A549 (cell line): ENCODE measurements at regions not wholly inside any gene's neighbourhood (a gene's known extent, or its start where the extent isn't known, plus 50 kb on each side); places are given as distances from the start of the nearest gene placed in this dataset.

Source experiments
- ATAC-seq, 2 experiments: fragments of 200-7000 bp in 1 of 2; fragments of >200 bp in 1 of 2; cut with Nextera tagmentation in 1 of 2; cut with Tn5 transposase in 1 of 2; 3 replicates each; pipeline versions ENCODE4 v1.8.0 to v1.9.1; 2018 to 2020; ENCODE audit warnings: mild to moderate bottlenecking in 1 of 2, moderate library complexity in 1 of 2
- CTCF ChIA-PET: fragments of 300-600 bp; sonication (Branson Sonifier 250); formaldehyde crosslinking; extraction: SDS; loops from one replicate; lab custom pipeline; 2021; ENCODE audit warnings: antibody characterized with exemption, inconsistent platforms; lab: Yijun Ruan, JAX
- POLR2A ChIA-PET: fragments of 350-600 bp; formaldehyde crosslinking; extraction: SDS; loops from one replicate; lab custom pipeline; 2021; ENCODE audit warnings: antibody characterized with exemption, inconsistent platforms; lab: Yijun Ruan, JAX
- DNase-seq, 2 experiments: peaks; one replicate each; pipeline versions ENCODE4 v3.0.0 to v3.0.0-alpha.2; 2011 to 2016; ENCODE audit warnings: low read depth in 1 of 2, low spot score in 1 of 2
- FAIRE-seq: peaks from 2 replicates; lab custom pipeline; 2011; peaks lifted over from hg19 to GRCh38; lab: Jason Lieb, UNC
- H3K27ac ChIP-seq, 2 experiments: fragments of >200 bp; sonication (Bioruptor Twin); formaldehyde crosslinking; 3 replicates each; pipeline ENCODE4 v1.5.1; 2016 to 2017
- H3K4me1 ChIP-seq: fragments of >200 bp; sonication (Bioruptor Twin); formaldehyde crosslinking; 3 replicates; pipeline ENCODE4 v1.6.1; 2016
- H3K4me2 ChIP-seq: fragments of >200 bp; sonication (Bioruptor Twin); formaldehyde crosslinking; 3 replicates; pipeline ENCODE4 v1.6.1; 2016
- H3K4me3 ChIP-seq: fragments of >200 bp; sonication (Bioruptor Twin); formaldehyde crosslinking; 3 replicates; pipeline ENCODE4 v1.5.1; 2016
- H3K9me3 ChIP-seq: fragments of >200 bp; sonication (Bioruptor Twin); formaldehyde crosslinking; 3 replicates; pipeline ENCODE4 v1.6.1; 2016
- CHD2 ChIP-seq: fragments of 150-350 bp; IDR thresholded peaks from 2 replicates; pipeline ENCODE4 v1.6.1; 2014; ENCODE audit warnings: low read length; ENCODE audit not compliant: partially characterized antibody
- EHF ChIP-seq: fragments of 250-450 bp; sonication (Bioruptor Pico); IDR thresholded peaks from 2 replicates; pipeline ENCODE4 v1.5.0; 2020; ENCODE audit warnings: mild to moderate bottlenecking
- ESRRA ChIP-seq: fragments of 150-350 bp; IDR thresholded peaks from 2 replicates; pipeline ENCODE4 v1.6.1; 2014; ENCODE audit warnings: mild to moderate bottlenecking, low read length, borderline replicate concordance
- FOXS1 ChIP-seq: fragments of 250-450 bp; sonication (Bioruptor Pico); IDR thresholded peaks from 2 replicates; pipeline ENCODE4 v1.5.0; 2020; ENCODE audit warnings: mild to moderate bottlenecking, moderate library complexity
- KDM5A ChIP-seq: fragments of 200-600 bp; sonication (generic); IDR thresholded peaks from 2 replicates; pipeline ENCODE4 v1.6.1; 2016; ENCODE audit warnings: antibody characterized with exemption, mild to moderate bottlenecking
- MAX ChIP-seq: IDR thresholded peaks from 2 replicates; pipeline ENCODE4 v1.6.1; 2012
- MAZ ChIP-seq: fragments of 150-350 bp; IDR thresholded peaks from 2 replicates; pipeline ENCODE4 v1.6.1; 2014; ENCODE audit warnings: antibody characterized with exemption, low read depth, low read length, borderline replicate concordance
- NR3C1 ChIP-seq: fragments of >200 bp; sonication (Bioruptor Twin); formaldehyde crosslinking; IDR thresholded peaks from 3 replicates; pipeline ENCODE4 v1.6.1; 2017
- RAD21 ChIP-seq, 2 experiments: fragments of >200 bp in 1 of 2; sonication (Bioruptor Twin) in 1 of 2; formaldehyde crosslinking in 1 of 2; IDR thresholded peaks in 1 of 2; conservative IDR thresholded peaks in 1 of 2; 2 replicates in 1 of 2; 3 replicates in 1 of 2; pipeline ENCODE4 v1.6.1; 2012 to 2018; ENCODE audit warnings: inconsistent platforms in 1 of 2
- TP53 ChIP-seq: fragments of 250-450 bp; sonication (Bioruptor Pico); IDR thresholded peaks from 2 replicates; pipeline ENCODE4 v1.5.0; 2021; ENCODE audit warnings: mild to moderate bottlenecking, moderate library complexity
- ZSCAN20 ChIP-seq: fragments of 250-450 bp; sonication (Bioruptor Pico); IDR thresholded peaks from 2 replicates; pipeline ENCODE4 v1.8.0; 2022; ENCODE audit warnings: mild to moderate bottlenecking, moderate library complexity
- WGBS: methylation state at CpG from one replicate; pipeline ENCODE4 v1.1.6; 2017; ENCODE audit errors: missing lambda C conversion rate; 5-methylcytosine and 5-hydroxymethylcytosine counted together
- TF ChIP-seq, protein P1 (sequence below): IDR thresholded peaks from 2 replicates; pipeline ENCODE4 v1.6.1; 2012
- TF ChIP-seq, protein P2 (sequence below): fragments of 250-450 bp; sonication (Bioruptor Pico); IDR thresholded peaks from 2 replicates; pipeline ENCODE4 v1.5.0; 2021; ENCODE audit warnings: mild to moderate bottlenecking, moderate library complexity, borderline replicate concordance
- TF ChIP-seq, protein P3 (sequence below): fragments of >200 bp; sonication (Bioruptor Twin); formaldehyde crosslinking; IDR thresholded peaks from 3 replicates; pipeline ENCODE4 v1.5.1; 2016
- TF ChIP-seq, protein P4 (sequence below): fragments of 200-600 bp; sonication (generic); IDR thresholded peaks from 2 replicates; pipeline ENCODE4 v1.6.1; 2016; ENCODE audit warnings: antibody characterized with exemption, mild to moderate bottlenecking, moderate library complexity

GRCh38 chr6:104531646-104532045, 328.1 kb downstream of the HACE1 start:
- Histone ChIP-seq H3K9me3 (no peaks in the 10 kb centered on the region), H3K4me2 (no peak overlapping the region), H3K4me1 (no peaks in the 10 kb centered on the region), H3K4me3 (no peak overlapping the region), H3K27ac (no peak overlapping the region)
- ChIA-PET POLR2A (no interaction called here), CTCF (interaction anchor here (1.0 kb wide), 1 partner anchor 9 kb away, joined by 4 read pairs; no protein-coding TSS in a partner anchor)
- DNase-seq (no peak), ATAC-seq (no peak)
- WGBS = 92% methylated on average over 1 of the region's 1 CpG
- TF ChIP-seq KDM5A (no peak), FOXS1 (no peak), MAZ (no peak), MAX (no peak), CHD2 (no peak), ZSCAN20 (no peak), TP53 (no peak), RAD21 (conservative IDR thresholded peaks at IDR 0.05 in 1 of 2, IDR thresholded peaks at IDR 0.05 in 1 of 2) (no peak)
- TF ChIP-seq, protein P1, sequence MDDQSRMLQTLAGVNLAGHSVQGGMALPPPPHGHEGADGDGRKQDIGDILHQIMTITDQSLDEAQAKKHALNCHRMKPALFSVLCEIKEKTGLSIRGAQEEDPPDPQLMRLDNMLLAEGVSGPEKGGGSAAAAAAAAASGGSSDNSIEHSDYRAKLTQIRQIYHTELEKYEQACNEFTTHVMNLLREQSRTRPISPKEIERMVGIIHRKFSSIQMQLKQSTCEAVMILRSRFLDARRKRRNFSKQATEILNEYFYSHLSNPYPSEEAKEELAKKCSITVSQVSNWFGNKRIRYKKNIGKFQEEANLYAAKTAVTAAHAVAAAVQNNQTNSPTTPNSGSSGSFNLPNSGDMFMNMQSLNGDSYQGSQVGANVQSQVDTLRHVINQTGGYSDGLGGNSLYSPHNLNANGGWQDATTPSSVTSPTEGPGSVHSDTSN = no peak
- TF ChIP-seq, all 56 proteins: peak for 0
- no peak for FAIRE-seq

DNA sequence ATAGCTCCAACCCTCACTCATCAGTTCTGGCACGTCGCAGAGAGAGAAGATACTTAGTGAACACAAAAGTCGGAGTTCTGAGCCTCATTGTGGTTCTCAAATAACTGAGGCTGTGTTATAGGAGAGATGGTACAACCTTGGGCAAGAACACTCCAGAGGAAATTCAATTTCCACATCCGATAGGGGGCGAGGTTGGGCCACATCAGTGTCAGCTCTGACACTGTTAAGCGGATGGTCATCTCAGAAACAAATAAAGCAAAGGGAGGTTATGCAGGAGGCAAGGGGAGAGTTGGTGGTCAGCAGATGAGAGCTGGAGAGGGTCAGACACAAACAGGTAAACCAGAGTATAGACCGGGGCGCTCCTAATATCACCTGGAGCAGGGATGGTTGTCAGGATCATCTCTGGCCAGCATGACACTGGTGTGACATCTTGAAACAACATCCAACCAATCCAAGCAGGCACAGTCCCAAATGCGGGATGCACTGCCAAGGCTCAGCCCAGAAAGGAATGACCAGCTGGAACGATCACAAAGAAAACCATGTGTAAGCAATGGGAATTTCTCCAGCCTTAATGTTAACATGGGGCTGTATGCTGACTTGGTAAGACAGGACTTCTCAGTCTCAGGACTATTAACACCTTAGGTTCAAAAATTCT, 331.8 kb downstream of the HACE1 start:
- POLR2A ChIA-PET = no interaction called here
- no peak for FAIRE-seq

More for the DNA sequence above, 331.8 kb downstream of the HACE1 start:
- CTCF ChIA-PET = interaction anchor here (0.9 to 4.3 kb wide), 5 partner anchors 9 to 40 kb away, joined by 3 to 34 read pairs (median 3); no protein-coding TSS in a partner anchor
- Histone ChIP-seq H3K9me3 (no peaks in the 10 kb centered on the region), H3K27ac (no peak overlapping the region), H3K4me2 (no peak overlapping the region), H3K4me3 (no peak overlapping the region), H3K4me1 (no peaks in the 10 kb centered on the region)
- WGBS = 28% methylated on average over 10 of the region's 10 CpGs
- ATAC-seq (peak; percentile 65 to 86; a peak in 5 of 6 replicates), DNase-seq (peak in 1 of 2 experiments; percentile 20)
- TF ChIP-seq, protein P2, sequence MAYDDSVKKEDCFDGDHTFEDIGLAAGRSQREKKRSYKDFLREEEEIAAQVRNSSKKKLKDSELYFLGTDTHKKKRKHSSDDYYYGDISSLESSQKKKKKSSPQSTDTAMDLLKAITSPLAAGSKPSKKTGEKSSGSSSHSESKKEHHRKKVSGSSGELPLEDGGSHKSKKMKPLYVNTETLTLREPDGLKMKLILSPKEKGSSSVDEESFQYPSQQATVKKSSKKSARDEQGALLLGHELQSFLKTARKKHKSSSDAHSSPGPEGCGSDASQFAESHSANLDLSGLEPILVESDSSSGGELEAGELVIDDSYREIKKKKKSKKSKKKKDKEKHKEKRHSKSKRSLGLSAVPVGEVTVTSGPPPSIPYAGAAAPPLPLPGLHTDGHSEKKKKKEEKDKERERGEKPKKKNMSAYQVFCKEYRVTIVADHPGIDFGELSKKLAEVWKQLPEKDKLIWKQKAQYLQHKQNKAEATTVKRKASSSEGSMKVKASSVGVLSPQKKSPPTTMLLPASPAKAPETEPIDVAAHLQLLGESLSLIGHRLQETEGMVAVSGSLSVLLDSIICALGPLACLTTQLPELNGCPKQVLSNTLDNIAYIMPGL (CRISPR knock-in tag) = no peak
- TF ChIP-seq ESRRA (no peak), EHF (CRISPR knock-in tag) (no peak), RAD21 (conservative IDR thresholded peaks at IDR 0.05 in 1 of 2, IDR thresholded peaks at IDR 0.05 in 1 of 2) (peak in 1 of 2 experiments; percentile 34; a peak in 3 of 5 replicates), NR3C1 (no peak)
- TF ChIP-seq, protein P3, sequence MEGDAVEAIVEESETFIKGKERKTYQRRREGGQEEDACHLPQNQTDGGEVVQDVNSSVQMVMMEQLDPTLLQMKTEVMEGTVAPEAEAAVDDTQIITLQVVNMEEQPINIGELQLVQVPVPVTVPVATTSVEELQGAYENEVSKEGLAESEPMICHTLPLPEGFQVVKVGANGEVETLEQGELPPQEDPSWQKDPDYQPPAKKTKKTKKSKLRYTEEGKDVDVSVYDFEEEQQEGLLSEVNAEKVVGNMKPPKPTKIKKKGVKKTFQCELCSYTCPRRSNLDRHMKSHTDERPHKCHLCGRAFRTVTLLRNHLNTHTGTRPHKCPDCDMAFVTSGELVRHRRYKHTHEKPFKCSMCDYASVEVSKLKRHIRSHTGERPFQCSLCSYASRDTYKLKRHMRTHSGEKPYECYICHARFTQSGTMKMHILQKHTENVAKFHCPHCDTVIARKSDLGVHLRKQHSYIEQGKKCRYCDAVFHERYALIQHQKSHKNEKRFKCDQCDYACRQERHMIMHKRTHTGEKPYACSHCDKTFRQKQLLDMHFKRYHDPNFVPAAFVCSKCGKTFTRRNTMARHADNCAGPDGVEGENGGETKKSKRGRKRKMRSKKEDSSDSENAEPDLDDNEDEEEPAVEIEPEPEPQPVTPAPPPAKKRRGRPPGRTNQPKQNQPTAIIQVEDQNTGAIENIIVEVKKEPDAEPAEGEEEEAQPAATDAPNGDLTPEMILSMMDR = peak; percentile 24; the same call in 2 of the 3 replicates
- TF ChIP-seq, protein P4, sequence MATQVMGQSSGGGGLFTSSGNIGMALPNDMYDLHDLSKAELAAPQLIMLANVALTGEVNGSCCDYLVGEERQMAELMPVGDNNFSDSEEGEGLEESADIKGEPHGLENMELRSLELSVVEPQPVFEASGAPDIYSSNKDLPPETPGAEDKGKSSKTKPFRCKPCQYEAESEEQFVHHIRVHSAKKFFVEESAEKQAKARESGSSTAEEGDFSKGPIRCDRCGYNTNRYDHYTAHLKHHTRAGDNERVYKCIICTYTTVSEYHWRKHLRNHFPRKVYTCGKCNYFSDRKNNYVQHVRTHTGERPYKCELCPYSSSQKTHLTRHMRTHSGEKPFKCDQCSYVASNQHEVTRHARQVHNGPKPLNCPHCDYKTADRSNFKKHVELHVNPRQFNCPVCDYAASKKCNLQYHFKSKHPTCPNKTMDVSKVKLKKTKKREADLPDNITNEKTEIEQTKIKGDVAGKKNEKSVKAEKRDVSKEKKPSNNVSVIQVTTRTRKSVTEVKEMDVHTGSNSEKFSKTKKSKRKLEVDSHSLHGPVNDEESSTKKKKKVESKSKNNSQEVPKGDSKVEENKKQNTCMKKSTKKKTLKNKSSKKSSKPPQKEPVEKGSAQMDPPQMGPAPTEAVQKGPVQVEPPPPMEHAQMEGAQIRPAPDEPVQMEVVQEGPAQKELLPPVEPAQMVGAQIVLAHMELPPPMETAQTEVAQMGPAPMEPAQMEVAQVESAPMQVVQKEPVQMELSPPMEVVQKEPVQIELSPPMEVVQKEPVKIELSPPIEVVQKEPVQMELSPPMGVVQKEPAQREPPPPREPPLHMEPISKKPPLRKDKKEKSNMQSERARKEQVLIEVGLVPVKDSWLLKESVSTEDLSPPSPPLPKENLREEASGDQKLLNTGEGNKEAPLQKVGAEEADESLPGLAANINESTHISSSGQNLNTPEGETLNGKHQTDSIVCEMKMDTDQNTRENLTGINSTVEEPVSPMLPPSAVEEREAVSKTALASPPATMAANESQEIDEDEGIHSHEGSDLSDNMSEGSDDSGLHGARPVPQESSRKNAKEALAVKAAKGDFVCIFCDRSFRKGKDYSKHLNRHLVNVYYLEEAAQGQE = no peak
